Central memory CD4-positive, alpha-beta T cell (primary cell): ENCODE measurements at regions not wholly inside any gene's neighbourhood (a gene's known extent, or its start where the extent isn't known, plus 50 kb on each side); places are given as distances from the start of the nearest gene placed in this dataset.
"Not testable (repeated sequence)": the region's sequence is repeated elsewhere in the genome, so short reads cannot be mapped to it uniquely, and the experiment has no call there.

Source experiments
- DNase-seq: peaks from one replicate; pipeline ENCODE4 v3.0.0; 2022

GRCh38 chr10:2777666-2778355, 289.5 kb upstream of the PFKP start:
- DNase-seq, result no peak

GRCh38 chr10:2772816-2773631, 294.3 kb upstream of the PFKP start:
- DNase-seq, result no peak

- no peak for DNase-seq
These were observed 295.2 kb upstream of the PFKP start for GRCh38 chr10:2772135-2772534.

GRCh38 chr10:2767293-2767692, 300.1 kb upstream of the PFKP start:
- not testable (repeated sequence) for DNase-seq

GRCh38 chr10:2761971-2762370, 305.4 kb upstream of the PFKP start:
- no peak for DNase-seq

GRCh38 chr10:2761311-2761710, 306.0 kb upstream of the PFKP start:
- no peak for DNase-seq

- DNase-seq, result no peak
These were observed 306.6 kb upstream of the PFKP start for GRCh38 chr10:2760736-2761135.

- no peak for DNase-seq
These were observed 308.1 kb upstream of the PFKP start for GRCh38 chr10:2759233-2759632.

- DNase-seq, result no peak
These were observed 312.4 kb upstream of the PFKP start for GRCh38 chr10:2754943-2755342.

- DNase-seq, result no peak
These were observed 319.1 kb upstream of the PFKP start for GRCh38 chr10:2748287-2748686.

- DNase-seq, result no peak
These were observed 320.7 kb upstream of the PFKP start for GRCh38 chr10:2746638-2747037.

GRCh38 chr10:2745666-2746065, 321.7 kb upstream of the PFKP start:
- DNase-seq, result no peak

- DNase-seq, result no peak
These were observed 322.7 kb upstream of the PFKP start for GRCh38 chr10:2744547-2745200.

GRCh38 chr10:2734603-2735002, 332.7 kb upstream of the PFKP start:
- DNase-seq, result no peak

- DNase-seq, result no peak
These were observed 333.9 kb upstream of the PFKP start for GRCh38 chr10:2733278-2733963.

- DNase-seq, result no peak
These were observed 335.4 kb upstream of the PFKP start for GRCh38 chr10:2731940-2732339.

- no peak for DNase-seq
These were observed 338.2 kb upstream of the PFKP start for GRCh38 chr10:2729197-2729596.

- DNase-seq, result no peak
These were observed 339.3 kb upstream of the PFKP start for GRCh38 chr10:2728087-2728486.

- DNase-seq, result no peak
These were observed 350.8 kb upstream of the PFKP start for GRCh38 chr10:2716596-2716995.

GRCh38 chr10:2714597-2714996, 352.8 kb upstream of the PFKP start:
- DNase-seq, result no peak

GRCh38 chr10:2703953-2704352, 363.4 kb upstream of the PFKP start:
- no peak for DNase-seq

GRCh38 chr10:2701802-2702201, 365.5 kb upstream of the PFKP start:
- DNase-seq, result no peak

GRCh38 chr10:2700626-2701305, 366.6 kb upstream of the PFKP start:
- DNase-seq, result no peak
